Activated CD8-positive, alpha-beta memory T cell treated with anti-CD3 and anti-CD28 coated beads for 24 hours (primary cell): ENCODE measurements at regions not wholly inside any gene's neighbourhood (a gene's known extent, or its start where the extent isn't known, plus 50 kb on each side); places are given as distances from the start of the nearest gene placed in this dataset.
"Not testable (repeated sequence)": the region's sequence is repeated elsewhere in the genome, so short reads cannot be mapped to it uniquely, and the experiment has no call there.

Source experiments
- DNase-seq: peaks from one replicate; pipeline ENCODE4 v3.0.0-alpha.2; 2020

DNA sequence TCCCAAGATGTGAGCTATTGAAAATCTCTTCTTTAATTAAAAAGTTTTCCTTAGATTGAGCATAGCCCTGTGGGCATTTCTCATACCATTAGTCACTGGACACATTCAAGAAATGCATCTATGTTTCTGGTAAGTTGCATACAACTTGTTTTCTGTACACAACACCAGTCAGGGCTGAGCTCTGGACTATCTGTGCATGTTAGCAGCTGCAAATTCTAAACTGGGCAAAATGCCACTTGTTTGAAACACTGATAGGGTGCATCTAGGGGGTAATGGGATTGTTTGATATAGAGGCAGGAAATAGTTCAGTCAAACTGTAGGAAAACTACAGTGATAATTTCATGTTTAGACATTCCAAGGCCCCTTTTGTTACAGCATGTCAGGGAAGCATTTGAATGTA is 145.6 kb upstream of the NPY start:
- DNase-seq = no peak

DNA sequence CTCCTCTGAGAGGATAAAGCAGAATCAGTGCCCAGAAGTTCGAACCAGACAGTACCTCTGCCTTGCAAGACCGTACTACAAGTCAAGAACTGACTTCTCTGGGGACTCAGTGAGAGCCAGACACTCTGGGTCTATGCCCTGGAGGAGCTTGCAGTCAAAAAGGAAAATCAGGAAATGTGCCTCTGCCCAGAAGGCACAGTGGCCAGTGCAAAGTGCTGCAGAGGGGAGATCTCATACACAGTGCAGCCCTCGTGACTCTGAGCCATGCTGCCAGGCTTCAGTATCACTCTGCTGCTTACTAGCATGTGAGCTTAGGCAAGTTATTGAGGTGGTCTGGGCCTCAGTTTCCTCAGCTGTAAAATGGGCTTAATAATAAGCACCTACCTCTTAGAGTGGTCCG is 144.0 kb upstream of the NPY start:
- DNase-seq = no peak

DNA sequence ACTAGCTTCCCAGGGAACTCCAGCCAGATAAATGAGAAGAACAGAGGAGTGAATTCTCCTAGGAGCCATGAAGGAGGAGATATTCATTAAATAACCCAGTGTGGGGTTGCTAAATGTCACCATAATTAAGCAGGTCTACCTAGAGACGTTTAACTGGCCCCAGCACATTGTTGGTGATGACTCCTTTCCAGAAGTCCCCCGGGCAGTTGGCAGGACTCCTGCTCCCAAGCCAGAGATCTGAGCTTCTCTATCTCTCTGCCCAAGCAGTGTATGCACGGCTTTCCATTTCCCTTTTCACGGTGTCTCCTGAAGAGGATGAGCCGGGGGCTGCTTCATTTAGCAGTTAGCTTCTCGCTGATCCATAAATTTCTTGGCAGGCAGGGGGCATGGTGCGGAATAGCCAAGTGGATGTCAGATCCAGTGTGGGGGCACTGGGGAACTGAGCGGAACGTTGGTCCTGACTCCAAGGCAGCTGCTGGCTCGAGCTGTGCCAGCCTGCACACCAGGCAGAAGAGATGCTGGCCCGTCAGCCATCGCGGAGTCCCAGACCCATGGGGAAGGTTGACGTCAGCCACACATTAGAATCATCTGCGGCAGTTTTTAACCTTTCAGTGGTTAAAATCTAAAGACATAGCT is 142.0 kb upstream of the NPY start:
- no peak for DNase-seq

DNA sequence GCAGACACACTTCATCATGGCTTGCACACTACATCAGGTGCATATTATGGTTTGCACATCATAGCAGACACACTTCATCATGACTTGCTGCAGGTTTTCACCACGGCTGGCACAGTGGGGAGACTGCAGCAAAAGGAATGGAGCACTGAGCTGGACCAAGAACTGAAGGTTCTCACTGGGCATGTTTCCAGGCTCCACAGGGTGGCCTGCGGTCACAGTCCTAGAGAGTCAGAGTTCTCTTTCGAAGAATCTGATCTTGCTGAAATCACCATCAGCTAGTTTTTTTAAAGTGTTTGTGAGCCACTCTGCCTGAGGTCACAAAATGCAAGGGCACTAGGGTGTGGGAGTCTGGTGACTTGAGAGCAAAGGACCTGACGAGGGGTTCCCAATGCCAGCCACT is 140.4 kb upstream of the NPY start:
- DNase-seq = no peak

DNA sequence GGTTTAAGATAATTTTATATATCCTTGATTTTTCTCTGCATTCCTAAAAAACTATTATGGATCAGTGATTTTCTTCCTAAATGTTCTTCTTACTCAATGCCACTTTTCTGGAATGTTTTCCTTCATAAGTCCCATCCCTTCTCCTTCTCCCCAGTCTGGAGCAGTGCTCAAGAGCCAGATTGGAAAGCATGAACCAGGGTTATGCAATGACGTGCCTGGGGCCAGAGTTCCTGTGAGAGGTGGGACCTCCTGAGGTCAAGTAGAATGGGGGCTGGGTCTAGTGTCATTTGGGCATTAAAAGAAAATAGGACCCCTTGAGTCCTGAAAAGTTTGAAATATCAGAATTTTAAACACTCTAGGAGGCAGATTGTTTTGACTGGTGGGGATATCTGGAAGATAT is 132.0 kb upstream of the NPY start:
- no peak for DNase-seq

DNA sequence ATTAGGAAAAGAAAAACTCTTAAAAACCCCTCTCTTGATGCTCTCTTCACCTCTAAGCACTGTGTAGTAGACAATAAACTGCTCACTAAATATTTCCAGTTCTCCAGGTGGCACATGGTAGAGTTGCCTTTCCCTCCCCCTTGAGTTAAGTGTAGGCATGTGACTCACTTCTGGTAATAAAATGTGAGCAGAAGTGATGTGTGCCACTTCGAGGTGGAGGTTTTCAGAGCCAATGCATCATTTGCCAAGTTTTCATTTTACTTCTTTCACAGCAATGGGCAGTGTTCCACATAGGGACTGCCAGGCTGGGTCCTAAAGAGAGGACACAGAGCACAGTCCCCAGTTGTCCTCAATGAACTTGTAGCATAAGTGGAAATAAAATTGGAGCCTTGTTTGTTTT is 131.6 kb upstream of the NPY start:
- no peak for DNase-seq

DNA sequence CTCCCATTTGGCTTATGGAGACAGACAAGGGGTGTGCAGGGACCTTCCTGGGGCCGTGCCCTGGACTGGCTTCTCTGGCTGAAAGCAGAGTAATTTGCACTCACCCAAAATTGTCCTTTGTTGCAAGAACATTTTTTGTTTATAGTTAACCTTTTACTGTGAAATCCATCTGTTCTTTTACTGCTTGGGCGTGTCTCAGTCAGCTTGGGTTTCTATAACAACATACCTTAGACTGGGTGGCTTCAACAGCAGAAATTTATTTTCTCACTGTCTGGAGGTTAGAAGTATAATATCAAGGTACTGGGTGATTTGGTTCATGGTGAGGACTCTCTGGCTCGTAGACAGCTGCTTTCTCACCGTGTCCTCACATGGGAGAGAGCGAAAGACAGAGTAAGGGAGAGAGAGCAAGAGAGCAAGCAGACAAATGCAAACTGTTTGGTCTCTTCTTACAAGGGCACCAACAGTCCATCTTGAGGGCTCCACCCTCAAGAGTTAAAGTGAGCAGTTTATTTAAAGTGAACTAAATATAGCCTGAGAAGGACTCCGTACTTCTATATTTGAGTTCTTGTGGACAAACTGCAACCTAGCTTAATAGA is 131.0 kb upstream of the NPY start:
- no peak for DNase-seq

DNA sequence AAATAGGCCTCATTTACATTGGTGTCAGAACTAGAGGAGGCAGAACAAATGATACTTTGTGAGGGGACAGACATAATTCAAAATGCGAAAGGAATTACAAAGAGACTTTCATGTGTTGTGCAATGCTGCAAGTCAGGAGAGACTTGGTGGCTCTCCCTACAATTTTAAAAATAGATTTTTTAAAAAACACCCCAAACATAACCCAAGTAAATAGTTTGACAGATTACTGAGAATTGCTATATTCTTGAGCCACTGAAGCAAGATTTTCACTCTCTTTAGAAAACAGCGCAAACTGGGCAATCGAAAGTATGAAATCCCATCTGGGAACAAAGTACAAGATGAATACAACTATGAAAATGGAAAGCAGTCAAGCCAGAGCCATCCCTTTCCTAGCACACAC is 126.3 kb upstream of the NPY start:
- DNase-seq = no peak

DNA sequence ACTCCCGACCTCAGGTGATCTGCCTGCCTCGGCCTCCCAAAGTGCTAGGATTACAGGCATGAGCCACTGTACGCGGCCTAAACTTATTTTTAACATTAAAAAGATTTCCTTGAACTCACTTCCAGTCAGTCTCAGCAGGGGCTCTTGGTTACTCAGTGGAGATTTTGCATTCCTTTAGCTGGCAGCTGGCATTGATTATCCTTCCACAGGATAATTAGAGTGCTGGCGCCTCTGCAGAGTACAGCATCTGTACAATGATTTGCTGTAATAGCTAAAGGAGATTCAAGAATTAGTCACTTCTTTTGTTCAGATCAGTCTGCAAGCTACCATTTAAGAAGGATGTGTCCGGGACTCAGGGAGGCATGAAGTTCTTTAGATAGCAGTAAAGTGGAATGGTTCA is 125.0 kb upstream of the NPY start:
- DNase-seq = no peak

DNA sequence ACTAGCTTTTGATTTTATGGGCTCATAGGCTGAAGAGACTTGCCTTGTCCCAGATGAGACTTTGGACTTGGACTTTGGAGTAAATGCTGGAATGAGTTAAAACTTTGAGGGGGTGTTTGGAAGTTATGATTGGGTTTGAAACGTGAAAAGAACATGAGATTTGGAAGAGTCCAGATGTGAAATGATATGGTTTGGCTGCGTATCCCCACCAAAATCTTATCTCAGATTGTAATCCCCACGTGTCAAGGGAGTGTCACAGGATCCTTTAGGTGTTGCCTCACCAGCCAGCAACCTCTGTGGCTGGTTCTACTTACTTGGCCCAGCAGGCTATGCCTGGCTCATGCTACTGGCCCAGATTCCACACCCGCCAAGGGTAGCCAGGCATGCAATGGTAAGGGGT is 119.6 kb upstream of the NPY start:
- no peak for DNase-seq

DNA sequence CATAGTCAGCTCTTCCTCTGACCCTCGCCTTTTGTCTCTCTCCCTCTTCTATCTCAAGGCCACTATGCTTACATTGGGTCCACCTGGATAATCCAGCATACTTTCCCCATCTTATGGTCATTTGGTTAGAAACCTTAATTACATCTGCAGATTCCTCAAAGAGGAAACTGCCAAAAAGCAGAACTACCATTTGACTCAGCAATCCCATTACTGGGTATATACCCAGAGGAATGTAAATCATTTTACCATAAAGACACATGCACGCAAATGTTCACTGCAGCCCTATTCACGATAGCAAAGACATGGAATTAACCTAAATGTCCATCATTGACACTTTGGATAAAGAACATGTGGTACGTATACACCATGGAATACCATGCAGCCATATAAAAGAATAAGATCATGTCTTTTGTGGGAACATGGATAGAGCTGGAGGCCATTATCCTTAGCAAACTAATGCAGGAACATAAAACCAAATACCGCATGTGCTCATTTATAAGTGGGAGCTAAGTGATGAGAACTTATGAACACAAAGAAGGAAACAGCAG is 114.8 kb upstream of the NPY start:
- no peak for DNase-seq

DNA sequence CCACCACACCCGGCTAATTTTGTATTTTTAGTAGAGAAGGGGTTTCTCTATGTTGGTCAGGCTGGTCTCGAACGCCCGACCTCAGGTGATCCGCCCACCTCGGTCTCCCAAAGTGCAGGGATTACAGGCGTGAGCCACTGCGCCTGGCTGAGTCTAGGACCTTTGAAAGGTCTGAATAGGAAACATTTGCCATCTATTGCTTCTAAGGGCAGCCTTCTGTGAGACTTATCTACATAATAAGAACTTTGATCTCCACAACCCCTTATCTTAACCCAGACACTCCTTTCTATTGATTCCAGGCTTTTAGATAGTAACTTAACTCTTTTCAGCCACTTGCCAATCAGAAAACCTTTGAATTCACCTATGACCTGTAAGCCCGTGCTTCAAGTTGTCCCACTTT is 112.0 kb upstream of the NPY start:
- DNase-seq = not testable (repeated sequence)

DNA sequence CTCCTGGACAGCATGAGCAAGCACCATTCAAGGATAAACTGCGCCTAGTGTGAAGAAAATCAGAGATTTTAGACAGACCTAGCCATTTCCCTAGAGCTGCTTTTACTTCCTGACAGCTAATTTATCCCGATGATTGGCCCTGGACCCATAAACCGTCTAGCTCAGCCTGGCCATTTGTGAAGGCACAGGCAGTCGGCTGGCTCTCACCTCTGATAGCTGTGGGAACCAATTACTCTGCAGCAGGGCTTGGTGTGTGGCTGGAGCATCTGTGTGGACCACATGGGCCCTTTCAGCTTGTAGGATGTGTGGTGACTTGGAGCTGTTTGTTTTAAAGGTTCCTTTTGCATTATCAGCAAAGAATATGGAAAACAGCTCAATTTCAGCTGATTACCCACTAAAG is 111.1 kb upstream of the NPY start:
- no peak for DNase-seq

DNA sequence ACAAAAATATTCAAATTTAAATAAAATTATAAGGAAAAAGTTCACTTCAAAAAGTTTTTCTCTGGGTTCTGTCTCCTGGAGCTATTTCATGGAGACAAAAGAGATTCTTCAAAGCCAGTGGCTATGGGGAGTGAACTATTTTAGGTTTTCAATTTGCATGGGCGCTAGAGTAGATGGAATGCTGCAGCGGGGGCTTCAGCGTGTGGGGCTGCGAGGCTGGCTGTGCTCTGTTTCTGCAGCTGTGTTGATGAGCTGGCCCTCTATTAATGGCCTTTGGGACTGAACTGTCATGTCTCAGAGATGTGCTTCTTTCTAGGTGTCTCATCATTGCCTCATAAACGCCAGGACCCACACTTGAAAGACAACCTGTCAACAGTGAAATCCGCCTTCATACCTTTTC is 108.4 kb upstream of the NPY start:
- DNase-seq = no peak

DNA sequence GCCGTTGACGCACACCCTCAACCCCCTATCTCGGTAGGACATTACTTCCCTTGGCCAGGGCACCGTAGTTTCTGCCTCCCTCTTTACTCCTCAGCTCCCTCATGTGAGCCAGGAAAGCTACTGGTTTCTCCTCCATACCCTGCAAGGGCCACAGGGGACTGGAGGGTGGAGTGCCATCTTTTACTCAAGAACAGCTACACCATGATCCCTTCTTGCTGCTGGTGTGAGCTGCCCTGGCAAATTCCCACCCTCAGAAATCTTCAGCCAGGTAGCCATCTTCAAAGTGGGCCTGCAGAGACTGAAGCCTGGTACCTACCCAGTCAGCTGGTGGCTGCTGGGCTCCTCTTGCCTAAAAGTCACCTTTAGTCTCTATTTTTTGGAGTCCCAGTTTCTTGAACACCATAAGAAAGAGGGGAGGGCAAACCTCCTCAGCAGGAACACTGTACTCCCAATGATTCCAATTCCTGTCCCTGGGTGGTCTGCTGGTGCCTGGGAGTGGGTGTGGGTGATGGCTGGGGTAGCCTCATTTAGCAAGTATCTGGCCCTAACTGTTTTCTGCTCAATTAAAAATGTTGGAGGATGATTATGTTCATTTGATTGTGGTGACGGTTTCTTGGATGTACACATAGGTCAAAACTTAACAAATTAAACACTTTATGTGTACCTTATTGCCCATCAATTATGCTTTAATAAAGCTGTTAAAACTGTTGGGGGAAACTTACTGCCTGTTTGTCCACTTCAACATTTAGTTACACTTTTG is 105.0 kb upstream of the NPY start:
- no peak for DNase-seq

DNA sequence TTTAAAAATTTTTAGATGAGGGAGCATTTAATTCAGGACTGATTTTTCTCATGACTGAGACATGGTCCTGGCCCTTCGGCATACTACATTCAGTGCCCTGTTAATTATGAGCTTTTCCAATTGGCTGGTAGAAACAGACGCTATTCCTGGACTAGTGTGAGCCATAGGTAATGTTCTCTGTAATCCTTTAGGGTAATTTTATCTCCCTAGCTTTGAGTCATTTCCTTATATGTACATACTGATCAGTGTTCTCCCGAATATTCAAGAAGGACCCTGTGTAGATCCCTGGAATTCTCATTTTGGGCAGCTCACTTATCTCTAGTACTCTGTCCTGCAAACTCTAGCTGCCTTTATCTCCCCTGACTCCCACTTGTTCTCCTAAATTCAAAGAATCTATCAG is 92.6 kb upstream of the NPY start:
- no peak for DNase-seq

DNA sequence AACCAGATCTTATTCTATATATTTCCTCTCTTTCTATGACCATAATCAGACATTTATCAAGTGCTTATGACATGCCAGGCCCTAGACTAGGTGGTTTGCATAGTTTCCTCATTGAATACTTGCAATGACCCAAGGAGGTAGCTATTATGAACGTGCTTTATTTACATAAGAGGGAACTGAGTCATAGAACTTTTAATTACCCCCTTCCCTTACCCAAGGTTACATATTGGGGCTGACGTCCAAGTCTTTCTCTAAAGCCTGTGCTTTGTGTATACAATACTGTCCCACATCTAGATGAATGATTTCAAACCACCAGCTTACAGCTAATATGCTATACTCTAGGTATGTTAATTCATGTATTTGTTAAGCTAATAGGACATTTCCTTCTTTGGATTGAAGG is 91.9 kb upstream of the NPY start:
- no peak for DNase-seq

DNA sequence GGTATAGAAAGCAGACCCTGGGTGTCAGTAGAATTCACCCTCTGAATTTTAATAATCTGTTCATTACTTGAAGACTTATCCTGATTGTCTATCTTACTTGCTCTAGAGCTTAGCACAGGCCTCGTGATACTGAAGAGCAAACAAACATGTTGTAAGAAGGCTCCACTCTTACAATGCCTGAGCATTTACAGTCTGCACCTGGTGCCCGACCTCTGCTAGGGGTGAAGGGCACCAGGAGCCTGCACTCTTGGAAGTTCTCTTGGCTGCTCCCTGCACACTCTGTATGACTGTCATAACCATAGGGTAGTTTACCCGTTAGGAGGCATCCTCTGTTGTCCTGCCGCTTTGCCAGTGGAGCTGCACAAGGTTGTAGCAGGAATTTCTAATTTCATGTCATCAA is 91.3 kb upstream of the NPY start:
- no peak for DNase-seq

DNA sequence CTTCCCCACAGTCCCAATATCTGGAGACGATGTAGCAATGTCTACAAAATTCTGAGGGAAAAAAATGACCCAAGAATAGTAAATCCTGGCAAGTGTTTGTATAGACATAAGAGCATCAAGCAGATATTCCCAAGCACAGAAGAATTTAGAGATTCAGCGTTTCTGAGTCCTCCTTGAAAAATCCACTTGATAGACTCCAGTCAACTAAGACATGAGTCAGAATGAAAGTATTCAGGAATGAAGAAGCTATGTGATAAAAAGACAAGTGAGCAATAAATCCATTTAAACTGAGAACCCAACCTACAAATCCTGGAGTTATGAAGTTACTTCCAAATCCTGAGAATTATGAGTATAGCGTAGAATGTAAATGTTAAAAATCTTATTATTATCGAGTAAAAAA is 86.1 kb upstream of the NPY start:
- no peak for DNase-seq

DNA sequence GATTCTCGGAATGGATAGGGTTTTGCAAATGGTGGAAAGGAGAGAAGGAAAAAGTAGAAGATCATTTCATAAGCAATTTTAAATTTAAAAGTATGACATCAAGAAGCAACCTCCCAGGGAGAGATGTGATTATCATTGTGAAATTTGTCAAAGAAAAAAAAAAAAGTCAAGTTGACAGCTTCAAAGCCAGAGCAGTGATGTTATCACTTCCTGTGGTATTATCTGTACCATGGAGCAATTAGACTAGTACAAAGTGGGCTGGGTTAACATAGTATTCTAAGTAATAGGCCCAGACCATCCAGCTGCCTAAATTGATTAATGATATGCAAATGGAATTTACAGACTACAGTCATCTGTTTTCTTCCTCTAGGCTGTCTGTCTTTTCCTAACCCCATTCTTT is 84.0 kb upstream of the NPY start:
- DNase-seq = no peak

DNA sequence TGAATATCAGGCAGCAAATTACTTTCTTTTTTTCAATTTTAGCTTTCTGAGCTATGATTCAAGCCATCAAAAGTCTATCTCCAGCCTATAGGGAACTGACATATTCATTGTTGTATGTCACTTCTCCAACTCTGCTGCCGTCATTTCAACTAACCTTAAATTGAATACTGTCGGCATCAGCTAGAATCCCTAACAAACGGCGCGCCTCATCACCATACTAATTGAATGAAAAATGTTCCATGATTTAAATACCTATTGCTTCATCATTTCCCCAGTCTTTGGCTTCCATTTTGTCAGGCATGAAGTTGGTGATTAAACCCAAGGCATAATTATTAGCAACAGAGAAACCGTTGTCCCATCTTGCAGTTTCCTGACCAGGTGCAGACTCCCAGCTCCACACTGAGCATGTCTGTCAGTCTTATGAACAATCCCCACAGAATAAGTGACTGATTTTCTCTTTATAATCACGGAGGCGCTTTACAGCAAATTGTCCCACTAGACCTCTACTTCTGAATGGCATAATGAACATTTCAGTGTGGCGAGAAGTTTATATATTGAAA is 83.5 kb upstream of the NPY start:
- DNase-seq = no peak

DNA sequence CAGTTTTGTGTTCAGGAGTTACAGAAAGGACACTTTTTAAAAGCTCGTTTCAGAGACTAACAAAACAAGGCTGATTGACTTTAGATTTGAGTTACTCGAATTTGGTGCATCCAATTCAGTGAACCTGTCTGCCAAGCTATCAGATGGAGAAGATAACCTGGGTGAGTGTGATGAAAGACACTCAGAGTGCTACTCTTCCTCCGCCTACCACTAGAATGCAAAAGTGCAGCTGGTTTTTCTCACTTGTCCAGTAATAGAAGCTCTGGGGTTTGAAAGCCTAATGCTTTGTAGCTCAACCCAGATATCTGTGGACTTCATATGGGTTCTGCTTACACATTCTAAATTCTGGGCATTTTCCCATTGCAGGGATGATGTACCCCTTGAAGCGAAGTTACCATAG is 82.8 kb upstream of the NPY start:
- no peak for DNase-seq

DNA sequence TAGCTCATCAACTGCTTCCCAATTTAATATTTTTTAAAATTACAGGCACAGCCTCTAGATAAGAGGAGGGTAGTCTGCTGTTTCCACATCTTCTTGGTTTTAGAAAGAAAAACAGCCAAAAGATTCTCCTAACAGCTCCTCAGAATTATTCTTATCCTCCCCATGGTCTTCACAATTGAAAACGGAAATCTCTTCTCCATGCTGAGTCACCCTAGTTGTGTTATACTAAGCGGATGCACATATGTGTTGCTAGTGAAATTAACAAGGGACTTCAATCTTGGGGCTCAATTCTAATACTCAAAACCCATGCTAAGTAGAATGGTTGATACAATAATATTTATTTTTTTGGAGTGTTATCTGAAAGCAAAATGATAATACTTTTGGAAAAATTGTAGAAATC is 71.9 kb upstream of the NPY start:
- no peak for DNase-seq

DNA sequence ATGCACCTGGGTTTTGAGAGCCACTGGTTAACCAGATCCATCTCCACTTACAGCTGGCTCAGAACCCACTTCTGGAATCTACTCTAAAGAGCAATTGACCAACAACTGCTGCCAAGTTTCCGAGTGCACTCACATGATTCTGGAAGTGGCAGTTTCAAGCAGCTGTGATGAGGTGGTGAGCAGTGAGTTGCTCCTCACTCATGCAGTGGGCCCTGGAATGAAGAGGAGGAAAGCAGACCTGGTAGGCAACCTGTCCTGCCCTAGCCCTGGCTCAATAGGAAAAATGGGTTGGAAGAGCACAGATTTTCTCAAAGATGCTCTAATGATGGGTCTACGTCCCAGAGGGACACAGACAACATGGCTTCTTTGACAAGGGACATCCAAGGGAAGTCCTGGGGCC is 70.7 kb upstream of the NPY start:
- no peak for DNase-seq
